Vagina (tissue), 2 donors: ENCODE measurements at regions not wholly inside any gene's neighbourhood (a gene's known extent, or its start where the extent isn't known, plus 50 kb on each side); places are given as distances from the start of the nearest gene placed in this dataset.

ENCODE experiments used
- DNase-seq, 2 donors: peaks; one replicate each; pipeline ENCODE4 v3.0.0-alpha.2; 2017; ENCODE audit errors: extremely low spot score in 2 of 2
- H3K27ac ChIP-seq: fragments of 200-600 bp; sonication (generic); one replicate; pipeline ENCODE4 v1.5.1; 2019
- H3K27me3 ChIP-seq: fragments of 200-600 bp; sonication (generic); one replicate; pipeline ENCODE4 v1.5.1; 2019
- H3K36me3 ChIP-seq, 2 donors: fragments of 200-600 bp; sonication (generic); one replicate each; pipeline ENCODE4 v1.5.1; 2017 to 2019
- H3K4me1 ChIP-seq: fragments of 200-600 bp; sonication (generic); one replicate; pipeline ENCODE4 v1.5.1; 2019
- H3K4me3 ChIP-seq, 2 donors: fragments of 200-600 bp; sonication (generic); 1 replicate in 1 of 2; 2 replicates in 1 of 2; pipeline ENCODE4 v1.5.1; 2016 to 2019
- H3K9me3 ChIP-seq: fragments of 200-600 bp; sonication (generic); one replicate; pipeline ENCODE4 v1.5.1; 2019
- POLR2A ChIP-seq, 2 donors: fragments of 450-650 bp; IDR thresholded peaks; one replicate each; pipeline ENCODE4 v1.6.1; 2017; ENCODE audit warnings: antibody characterized with exemption in 2 of 2, mild to moderate bottlenecking in 2 of 2, moderate library complexity in 2 of 2
- POLR2AphosphoS5 ChIP-seq, 2 donors: sonication (generic); formaldehyde crosslinking; IDR thresholded peaks; one replicate each; pipeline ENCODE4 v1.9.0; 2017; ENCODE audit warnings: antibody characterized with exemption in 2 of 2, mild to moderate bottlenecking in 2 of 2, low read depth in 1 of 2; ENCODE audit not compliant: insufficient read depth in 1 of 2
- intact Hi-C: fragments of 100-400 bp; cut with DNase I; formaldehyde crosslinking; loops from one replicate; pipeline ENCODE4 v1.15.1; 2023
- TF ChIP-seq, protein P1 (sequence below), 3 experiments: fragments of 450-650 bp in 2 of 3; fragments of 200-600 bp in 1 of 3; sonication (generic) in 1 of 3; IDR thresholded peaks; one replicate each; pipeline ENCODE4 v1.5.1; 2017 to 2019; ENCODE audit warnings: antibody characterized with exemption in 3 of 3, mild to moderate bottlenecking in 2 of 3, moderate library complexity in 2 of 3

DNA sequence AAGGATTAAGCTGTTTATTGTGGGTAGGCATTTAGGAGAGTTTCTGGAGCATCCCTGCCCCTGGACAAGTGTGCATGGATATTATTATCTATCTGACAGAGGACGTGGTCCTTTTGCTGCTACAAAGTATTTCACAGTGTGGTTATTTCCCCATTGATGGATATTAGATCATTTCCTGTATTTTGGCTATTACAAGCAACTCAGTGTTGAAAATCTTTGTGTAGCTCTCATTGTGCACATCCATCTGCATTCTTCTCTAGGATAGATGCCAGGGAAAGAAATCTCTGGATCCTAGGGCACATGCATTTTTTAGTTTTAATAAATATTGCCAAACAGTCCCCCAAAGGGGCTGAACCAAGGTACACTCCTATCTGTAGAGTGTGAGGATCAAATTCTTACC is 154.3 kb upstream of the SRRM4 start:
- Histone ChIP-seq H3K27ac (no peak overlapping the region), H3K9me3 (no peaks in the 10 kb centered on the region), H3K4me1 (no peaks in the 10 kb centered on the region), H3K27me3 (no peaks in the 10 kb centered on the region), H3K36me3 (no peaks in the 10 kb centered on the region), H3K4me3 (no peak overlapping the region)
- TF ChIP-seq, protein P1, sequence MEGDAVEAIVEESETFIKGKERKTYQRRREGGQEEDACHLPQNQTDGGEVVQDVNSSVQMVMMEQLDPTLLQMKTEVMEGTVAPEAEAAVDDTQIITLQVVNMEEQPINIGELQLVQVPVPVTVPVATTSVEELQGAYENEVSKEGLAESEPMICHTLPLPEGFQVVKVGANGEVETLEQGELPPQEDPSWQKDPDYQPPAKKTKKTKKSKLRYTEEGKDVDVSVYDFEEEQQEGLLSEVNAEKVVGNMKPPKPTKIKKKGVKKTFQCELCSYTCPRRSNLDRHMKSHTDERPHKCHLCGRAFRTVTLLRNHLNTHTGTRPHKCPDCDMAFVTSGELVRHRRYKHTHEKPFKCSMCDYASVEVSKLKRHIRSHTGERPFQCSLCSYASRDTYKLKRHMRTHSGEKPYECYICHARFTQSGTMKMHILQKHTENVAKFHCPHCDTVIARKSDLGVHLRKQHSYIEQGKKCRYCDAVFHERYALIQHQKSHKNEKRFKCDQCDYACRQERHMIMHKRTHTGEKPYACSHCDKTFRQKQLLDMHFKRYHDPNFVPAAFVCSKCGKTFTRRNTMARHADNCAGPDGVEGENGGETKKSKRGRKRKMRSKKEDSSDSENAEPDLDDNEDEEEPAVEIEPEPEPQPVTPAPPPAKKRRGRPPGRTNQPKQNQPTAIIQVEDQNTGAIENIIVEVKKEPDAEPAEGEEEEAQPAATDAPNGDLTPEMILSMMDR (IDR thresholded peaks at IDR 0.05): no peak
- no peak for TF ChIP-seq POLR2A (IDR thresholded peaks at IDR 0.05)
- no peak for TF ChIP-seq POLR2AphosphoS5 (IDR thresholded peaks at IDR 0.05; ENCODE audit: insufficient read depth in 1 of 2, low read depth in 1 of 2)
- intact Hi-C loops: no loop called here
- DNase-seq: no peak

GRCh38 chr12:118827606-118828005 is 153.7 kb upstream of the SRRM4 start:
- Histone ChIP-seq H3K4me1 (no peaks in the 10 kb centered on the region), H3K9me3 (no peaks in the 10 kb centered on the region), H3K36me3 (no peaks in the 10 kb centered on the region), H3K27me3 (no peaks in the 10 kb centered on the region), H3K4me3 (no peak overlapping the region), H3K27ac (no peak overlapping the region)
- TF ChIP-seq POLR2A (IDR thresholded peaks at IDR 0.05) (no peak), POLR2AphosphoS5 (IDR thresholded peaks at IDR 0.05; ENCODE audit: insufficient read depth in 1 of 2, low read depth in 1 of 2) (no peak)
- TF ChIP-seq, protein P1 (IDR thresholded peaks at IDR 0.05): no peak
- intact Hi-C loops: no loop called here
- no peak for DNase-seq

- no peak for TF ChIP-seq POLR2A (IDR thresholded peaks at IDR 0.05)
- TF ChIP-seq POLR2AphosphoS5 (IDR thresholded peaks at IDR 0.05; ENCODE audit: insufficient read depth in 1 of 2, low read depth in 1 of 2): no peak
- TF ChIP-seq, protein P1 (IDR thresholded peaks at IDR 0.05): no peak
- no peak overlapping the region for H3K4me3 ChIP-seq
- no peak for DNase-seq
- intact Hi-C loops: no loop called here
- no peaks in the 10 kb centered on the region for H3K36me3 ChIP-seq
- H3K4me1 ChIP-seq: no peaks in the 10 kb centered on the region
- H3K9me3 ChIP-seq: no peaks in the 10 kb centered on the region
- H3K27me3 ChIP-seq: no peaks in the 10 kb centered on the region
- no peak overlapping the region for H3K27ac ChIP-seq
Measured at GRCh38 chr12:118830296-118830695, 151.0 kb upstream of the SRRM4 start.

DNA sequence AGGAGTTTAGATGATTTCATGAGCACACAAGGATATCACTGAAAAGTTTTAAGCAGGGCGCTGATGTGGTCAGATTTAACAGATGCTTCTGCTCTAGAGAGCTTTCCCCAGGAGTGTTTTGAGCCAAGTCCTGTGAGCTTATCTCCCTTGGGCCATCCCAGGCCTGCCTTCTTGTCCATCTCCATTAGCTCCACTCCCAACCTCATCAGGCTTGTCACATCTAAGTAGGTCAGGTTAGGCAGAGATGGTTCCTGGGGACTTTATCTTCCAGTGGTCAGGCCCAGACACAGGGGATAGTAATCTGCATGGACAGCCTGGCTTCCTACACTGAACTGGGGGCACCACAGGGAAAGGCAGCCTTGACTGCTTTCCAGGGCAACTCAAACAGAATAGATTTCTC is 145.4 kb upstream of the SRRM4 start:
- no peak for TF ChIP-seq POLR2AphosphoS5 (IDR thresholded peaks at IDR 0.05; ENCODE audit: insufficient read depth in 1 of 2, low read depth in 1 of 2)
- no peak for TF ChIP-seq POLR2A (IDR thresholded peaks at IDR 0.05)
- TF ChIP-seq, protein P1 (IDR thresholded peaks at IDR 0.05): no peak
- DNase-seq: no peak

GRCh38 chr12:118840399-118840798 is 140.9 kb upstream of the SRRM4 start:
- no peaks in the 10 kb centered on the region for H3K4me1 ChIP-seq
- H3K36me3 ChIP-seq: no peaks in the 10 kb centered on the region
- no peak overlapping the region for H3K4me3 ChIP-seq
- H3K27ac ChIP-seq: no peak overlapping the region
- H3K9me3 ChIP-seq: no peaks in the 10 kb centered on the region
- TF ChIP-seq POLR2AphosphoS5 (IDR thresholded peaks at IDR 0.05; ENCODE audit: insufficient read depth in 1 of 2, low read depth in 1 of 2) (no peak), POLR2A (IDR thresholded peaks at IDR 0.05) (no peak)
- TF ChIP-seq, protein P1 (IDR thresholded peaks at IDR 0.05): no peak
- no peaks in the 10 kb centered on the region for H3K27me3 ChIP-seq
- intact Hi-C loops: no loop called here
- DNase-seq: no peak

More for the DNA sequence above, 145.4 kb upstream of the SRRM4 start:
- no peaks in the 10 kb centered on the region for H3K4me1 ChIP-seq
- no peak overlapping the region for H3K27ac ChIP-seq
- H3K9me3 ChIP-seq: no peaks in the 10 kb centered on the region
- H3K27me3 ChIP-seq: no peaks in the 10 kb centered on the region
- intact Hi-C loops: no loop called here
- no peaks in the 10 kb centered on the region for H3K36me3 ChIP-seq
- H3K4me3 ChIP-seq: no peak overlapping the region
